SHP77 (cell line): ENCODE measurements at regions not wholly inside any gene's neighbourhood (a gene's known extent, or its start where the extent isn't known, plus 50 kb on each side); places are given as distances from the start of the nearest gene placed in this dataset.
"Not testable (repeated sequence)": the region's sequence is repeated elsewhere in the genome, so short reads cannot be mapped to it uniquely, and the experiment has no call there.

Source experiments
- DNase-seq, 2 experiments: peaks; one replicate each; lab custom pipeline; 2025; lab: John Stamatoyannopoulos, UW

DNA sequence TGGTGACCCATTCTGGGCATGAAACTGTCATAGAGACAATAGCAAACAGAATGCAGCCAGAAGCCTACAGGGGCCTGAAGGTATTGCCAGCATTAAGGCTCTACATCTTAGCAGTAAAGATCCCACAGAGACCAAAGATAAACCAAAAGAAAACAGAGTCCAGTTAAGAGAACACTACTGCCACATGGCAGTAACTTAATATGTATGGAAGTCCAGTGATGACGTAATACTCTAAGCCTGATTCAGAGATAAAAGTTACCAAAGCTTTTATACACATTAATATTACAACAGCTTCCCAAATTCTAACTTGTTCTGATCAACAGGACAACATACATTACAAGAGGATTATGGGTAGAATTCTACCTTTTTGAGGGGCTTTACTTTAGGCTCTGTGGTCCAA is 371.5 kb downstream of the PRELID2 start:
- DNase-seq: no peak

DNA sequence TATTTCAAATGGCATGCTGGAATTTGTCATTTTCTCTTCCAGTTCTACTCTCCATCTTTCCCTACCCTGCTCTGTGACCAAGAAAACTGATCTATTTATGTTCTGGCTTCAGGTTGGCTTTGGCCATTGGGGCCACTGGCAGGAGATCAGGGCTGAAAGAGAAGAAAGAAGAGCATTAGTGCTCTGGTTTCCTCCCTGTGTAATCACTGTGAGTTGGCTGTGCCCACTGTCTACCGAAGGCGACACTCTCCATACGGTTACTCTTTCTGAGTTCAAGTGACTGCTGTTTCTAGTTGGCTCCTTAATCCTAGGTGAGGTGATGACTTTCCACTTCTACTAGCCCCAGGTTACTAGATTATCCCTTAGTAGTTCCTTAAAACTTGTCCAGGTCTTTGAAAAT is 372.6 kb downstream of the PRELID2 start:
- DNase-seq: no peak

DNA sequence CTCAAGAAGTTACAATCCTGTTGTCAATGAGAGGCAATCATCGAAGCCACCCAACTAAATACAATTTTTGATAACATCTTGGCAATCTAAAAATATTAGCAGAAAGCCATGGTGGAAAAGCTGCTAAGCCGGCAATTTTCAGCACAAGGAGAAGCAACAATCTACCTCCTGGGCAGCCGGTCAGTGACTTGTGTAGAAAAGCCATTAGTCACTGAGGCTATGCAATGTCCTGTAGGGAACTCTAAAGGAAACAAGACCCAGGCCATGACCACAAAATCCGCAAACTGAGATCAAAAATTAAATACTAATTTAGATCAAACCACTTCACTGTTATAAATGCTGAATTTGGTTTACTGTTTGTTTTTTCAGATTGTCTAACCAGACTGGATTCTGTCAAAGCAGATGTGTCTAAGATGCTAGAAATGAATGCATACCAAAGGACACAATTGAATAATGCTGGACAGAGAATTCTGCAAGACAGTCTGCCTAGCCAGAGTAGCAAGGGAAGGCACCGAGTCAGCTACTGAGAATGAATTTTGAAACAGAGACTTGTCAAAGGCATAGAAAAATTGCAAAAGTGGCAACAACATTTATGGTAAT is 384.8 kb downstream of the PRELID2 start:
- no peak for DNase-seq

DNA sequence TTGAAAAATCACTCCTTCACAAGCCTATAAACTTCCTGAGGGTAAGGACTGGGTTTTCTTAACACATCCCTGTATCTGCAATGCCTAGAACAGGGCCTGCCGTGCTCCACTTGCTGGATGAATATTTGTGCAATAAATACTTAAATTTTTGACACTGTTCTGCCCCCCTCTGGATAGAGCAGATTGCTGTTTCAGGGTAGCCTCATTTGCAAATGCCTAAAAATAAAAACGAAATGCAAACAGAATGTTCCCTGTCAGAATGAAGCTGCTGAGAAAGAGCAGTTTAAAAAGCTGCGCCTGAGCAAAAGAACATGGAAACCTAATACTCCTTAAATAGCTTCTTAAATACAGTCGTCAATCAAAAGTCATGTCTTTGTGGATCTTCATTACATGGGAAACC is 385.3 kb downstream of the PRELID2 start:
- no peak for DNase-seq

DNA sequence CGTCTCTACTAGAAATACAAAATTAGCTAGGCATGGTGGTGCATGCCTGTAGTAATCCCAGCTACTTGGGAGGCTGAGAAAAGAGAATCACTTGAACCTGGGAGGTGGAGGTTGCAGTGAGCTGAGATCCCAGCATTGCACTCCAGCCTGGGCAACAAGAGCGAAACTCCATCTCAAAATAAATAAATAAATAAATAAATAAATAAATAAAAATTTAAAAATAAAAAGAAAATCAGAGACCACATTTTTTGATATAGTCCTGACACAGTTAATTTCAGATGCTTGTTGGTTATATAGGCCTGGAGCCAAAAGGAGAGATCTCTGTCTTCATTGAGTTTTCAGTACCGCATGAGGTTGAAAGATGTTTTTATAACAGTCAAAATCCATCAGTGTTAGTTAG is 388.3 kb downstream of the PRELID2 start:
- DNase-seq: not testable (repeated sequence)

DNA sequence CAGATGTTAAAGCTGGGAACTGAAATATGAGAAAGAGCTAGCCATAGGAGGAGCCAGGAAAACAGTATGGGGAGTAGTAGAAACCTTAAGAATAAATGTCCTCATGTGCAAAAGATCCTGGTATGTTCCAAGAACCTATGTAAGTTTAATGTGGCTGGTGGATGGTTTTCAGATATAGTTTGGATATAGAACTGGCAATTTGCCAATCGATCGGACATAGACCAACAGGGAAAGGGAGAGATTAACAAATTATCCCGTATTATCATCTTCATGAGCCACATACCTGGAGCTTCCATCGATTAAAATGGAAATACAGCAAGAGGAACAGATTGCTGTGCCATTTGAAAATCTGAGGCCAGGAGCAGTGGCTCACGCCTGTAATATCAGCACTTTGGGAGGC is 388.7 kb downstream of the PRELID2 start:
- DNase-seq: no peak

DNA sequence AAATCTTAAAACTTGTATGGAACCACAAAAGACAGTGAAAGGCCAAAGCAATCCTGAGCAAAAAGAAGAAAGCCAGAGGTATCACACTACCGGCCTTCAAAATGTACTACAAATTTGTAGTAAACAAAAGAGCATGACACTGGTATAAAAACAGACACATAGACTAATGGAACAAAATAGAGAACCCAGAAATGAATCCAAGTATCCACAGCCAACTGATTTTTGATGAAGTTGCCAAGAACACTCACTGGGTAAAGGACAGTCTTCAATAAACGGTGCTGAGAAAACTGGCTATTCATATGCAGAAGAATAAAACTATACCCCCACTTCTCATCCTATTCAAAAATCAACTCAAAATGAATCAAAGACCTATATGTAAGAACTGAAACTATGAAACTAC is 390.1 kb downstream of the PRELID2 start:
- no peak for DNase-seq

DNA sequence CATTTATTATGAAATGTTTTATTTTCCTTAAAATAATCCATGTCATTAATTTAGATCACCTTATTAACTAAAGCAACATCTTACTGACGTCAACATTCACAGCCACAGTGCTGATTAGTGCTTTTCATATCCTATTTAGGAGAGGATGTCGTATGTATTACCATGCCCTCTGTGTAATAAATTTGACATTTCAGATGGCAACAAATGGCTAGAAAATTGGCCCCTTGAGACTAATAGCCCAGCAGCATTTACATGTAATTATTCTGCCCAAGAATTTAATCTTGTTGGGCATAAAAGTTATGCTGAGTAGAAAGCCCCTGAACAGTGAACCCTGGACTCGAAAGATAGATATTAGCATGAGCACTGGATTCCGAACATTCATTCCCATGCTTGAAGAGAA is 391.2 kb downstream of the PRELID2 start:
- no peak for DNase-seq

DNA sequence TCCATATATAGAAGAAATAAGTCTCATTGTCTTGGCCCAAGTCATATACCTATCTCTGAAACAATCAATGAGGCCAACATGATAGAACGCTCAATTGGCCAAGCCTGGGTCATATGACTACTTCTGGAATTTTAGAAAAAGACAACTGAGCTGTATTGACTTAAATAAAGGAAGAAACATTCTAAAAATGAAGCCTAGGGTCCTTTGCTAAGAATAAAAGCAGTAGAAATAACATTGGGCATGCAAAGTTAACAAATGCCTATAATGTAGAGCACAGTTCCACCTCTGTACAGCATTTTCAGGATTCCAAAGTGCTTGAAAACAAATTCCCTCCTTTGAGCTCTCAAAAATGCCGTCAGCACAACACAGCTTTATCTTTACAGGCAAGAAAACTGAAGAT is 391.8 kb downstream of the PRELID2 start:
- DNase-seq: no peak

DNA sequence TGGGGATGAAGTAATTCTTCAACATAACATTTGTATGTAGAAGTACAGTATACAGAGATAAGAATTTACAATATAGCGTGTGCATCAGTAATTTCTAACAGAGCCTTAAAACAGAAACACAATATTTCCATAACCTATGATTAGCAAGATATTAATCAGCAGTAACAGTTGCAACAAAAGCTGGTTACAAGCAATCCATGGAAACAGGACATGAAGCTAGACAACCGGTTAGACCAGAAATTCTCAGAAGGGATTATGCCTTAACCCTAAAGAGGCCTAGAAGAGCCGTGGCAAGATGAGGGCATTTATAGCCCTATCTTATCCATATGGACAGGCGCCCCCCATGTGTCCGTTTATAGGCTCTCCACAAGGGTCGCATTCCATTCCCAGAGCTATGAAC is 392.5 kb downstream of the PRELID2 start:
- DNase-seq: not testable (repeated sequence)

DNA sequence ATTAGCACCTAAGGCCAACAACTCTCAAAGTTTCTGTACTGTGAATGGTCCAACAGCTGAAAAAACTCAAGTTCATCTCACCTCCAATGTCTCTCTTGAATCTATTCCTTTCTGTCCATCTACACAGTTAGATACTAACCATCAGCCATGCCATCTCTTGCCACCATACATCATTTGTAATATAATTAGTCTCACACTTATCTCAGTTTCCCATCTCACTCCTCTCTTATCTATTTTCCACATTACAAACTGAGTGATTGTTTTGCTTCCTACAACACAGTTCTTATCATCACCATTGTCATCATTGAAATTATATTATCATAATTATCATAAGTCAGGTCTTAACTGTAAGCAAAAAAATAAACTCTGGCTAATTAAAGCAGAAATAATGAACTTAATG is 393.9 kb downstream of the PRELID2 start:
- DNase-seq: no peak

DNA sequence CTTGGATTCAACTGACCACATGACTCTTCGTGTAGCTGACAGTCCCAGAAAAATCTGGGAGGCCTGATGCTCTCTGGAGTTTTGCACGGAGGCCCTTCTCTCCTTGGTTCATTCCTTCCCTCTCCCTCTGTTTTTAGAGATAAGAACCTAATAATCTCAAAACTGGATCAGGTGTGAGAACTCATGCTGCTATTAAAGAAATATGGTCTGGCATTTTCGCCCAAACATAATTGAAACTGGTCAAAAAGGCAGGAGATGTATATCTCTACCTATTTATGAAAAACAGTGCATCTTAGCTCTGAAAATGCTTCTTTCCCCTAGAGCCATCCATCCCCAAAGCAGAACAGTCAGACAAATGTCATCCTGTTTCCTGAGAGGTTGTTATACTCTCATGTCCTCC is 397.5 kb downstream of the PRELID2 start:
- DNase-seq: no peak

DNA sequence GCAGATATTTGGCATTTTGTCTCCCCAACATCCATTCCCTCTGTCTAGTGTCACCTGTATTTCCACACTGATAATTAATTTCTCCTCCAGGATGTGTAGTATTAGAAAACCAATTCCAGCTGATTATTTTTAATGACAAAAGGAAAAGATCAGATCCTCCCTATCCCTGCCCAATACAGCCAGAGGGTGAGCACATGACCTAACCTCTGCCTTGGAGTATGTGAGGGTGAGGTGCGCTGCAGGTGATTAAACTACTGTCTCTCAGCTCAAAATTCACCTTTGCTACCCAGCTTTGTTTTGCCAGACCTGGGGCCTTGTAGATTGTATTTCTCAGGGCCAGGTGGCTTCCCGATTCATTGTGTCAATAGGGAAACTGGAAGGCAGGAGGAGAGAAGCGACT is 402.1 kb downstream of the PRELID2 start:
- DNase-seq: no peak

DNA sequence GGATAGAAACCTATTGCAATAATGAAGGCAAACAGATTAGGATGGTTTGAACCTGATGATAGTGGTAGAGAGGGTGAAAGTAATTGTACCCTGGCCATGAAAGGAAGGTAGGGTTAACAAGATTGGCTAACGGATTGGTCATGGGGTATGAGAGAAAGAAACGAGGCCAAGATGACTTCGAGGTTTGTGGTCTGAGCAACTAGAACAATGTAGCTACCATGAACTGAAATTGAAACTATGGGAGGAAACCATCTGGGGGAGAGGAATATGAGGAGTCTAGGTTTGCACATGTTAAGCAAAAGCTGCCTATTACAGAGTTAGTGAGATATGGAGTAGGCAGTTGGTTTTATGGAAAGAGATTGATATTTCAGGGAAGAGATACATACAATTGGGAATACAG is 406.0 kb downstream of the PRELID2 start:
- DNase-seq: no peak

DNA sequence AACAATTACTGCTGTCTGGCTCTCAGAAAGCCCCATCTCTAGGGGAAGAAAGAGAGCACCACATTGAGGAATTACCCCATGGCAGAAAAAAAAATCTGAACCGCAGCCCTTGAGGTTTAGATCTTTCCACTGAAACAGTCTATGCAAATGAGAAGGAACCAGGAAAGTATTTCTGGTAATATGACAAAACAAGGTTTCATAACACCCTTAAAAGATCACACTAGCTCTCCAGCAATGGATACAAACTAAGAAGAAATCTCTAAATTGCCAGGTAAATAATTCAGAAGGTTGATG is 427.1 kb downstream of the PRELID2 start:
- DNase-seq: no peak

DNA sequence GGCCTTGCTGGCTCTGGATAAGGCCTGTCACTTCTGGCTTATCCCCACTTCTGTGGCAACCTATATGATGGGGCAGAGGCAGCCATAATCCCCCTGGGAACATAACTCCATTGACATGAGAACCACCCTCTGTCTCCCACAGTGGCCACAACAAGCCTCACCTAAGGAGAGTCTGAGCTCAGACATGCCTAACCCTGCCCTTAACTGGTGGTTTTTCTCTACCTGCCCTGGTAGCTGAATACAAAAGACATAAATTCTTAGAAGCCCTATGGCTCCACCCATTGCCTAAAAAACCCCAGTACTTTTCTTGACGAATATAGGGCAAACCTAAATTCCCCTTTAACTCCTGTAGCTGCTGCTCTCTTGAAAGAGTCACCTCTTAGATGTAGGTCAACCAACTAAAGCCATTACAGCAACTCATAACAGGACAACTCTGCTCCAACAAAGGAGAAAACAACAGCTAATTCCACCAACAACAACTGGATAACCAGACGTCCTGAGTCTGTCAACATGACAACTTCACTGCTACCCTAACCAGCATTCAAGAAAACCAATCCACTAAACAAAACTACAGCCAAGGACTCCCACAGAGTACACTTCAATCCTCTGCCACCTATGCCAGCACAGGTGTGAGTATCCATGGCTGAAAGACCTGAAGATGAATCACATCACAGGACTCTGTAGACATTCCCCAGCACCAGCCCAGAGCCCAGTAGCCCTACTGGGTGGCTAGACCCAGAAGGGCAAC is 427.7 kb downstream of the PRELID2 start:
- DNase-seq: no peak

DNA sequence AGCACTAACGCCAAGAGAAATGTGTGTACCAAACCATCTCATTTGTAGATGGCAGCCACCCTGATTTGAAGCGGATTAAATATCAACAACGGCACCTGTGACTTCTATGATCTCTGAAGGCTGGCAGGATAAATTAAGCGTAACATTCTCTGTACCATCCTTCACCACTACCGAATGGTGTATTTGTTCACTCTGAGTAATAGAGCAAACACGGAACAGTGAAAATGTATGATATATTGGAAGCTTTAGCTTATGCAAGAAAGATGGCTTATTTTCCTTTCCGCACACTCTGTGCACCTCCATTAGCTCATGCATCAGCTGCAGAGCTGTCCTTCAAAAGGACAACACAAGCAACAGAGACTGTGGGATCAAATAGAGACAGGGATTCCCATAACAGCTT is 431.1 kb downstream of the PRELID2 start:
- DNase-seq: no peak

DNA sequence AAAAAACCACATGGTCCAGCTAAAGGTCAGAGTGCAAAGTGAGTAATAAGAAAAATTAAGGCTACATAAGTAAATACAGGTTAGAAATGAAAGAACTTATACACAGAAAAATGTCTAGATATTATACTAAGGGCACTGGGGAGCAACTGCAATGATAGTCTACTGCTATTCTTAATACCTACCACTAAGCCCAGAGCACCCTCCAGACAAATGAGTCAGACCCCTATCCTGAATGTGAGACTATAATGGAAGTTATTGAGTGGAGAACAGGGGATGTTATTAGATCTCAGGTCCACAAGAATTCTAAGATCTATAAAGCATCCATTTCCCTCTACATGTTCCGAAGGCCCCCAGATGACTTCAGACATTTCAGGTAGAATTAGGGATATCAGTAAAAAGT is 438.3 kb downstream of the PRELID2 start:
- no peak for DNase-seq

DNA sequence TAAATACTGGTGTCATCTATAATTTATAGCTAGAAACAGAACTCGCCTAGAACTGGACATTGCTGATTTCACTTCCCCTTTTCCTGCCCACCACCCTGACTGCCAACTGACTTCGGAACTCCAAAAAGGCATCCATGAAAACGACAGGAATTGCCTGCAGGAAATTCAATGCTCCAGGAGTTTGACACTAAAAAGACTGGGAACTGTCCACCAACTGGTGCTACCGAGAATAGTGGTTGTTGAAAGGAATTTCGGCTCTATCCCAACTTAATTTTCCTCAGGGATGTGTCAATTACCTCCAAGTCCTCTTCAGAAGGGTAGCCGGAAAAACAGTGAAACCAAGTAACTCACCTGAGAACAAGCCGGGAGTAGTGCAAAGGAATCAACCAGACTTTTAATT is 440.0 kb downstream of the PRELID2 start:
- not testable (repeated sequence) for DNase-seq

DNA sequence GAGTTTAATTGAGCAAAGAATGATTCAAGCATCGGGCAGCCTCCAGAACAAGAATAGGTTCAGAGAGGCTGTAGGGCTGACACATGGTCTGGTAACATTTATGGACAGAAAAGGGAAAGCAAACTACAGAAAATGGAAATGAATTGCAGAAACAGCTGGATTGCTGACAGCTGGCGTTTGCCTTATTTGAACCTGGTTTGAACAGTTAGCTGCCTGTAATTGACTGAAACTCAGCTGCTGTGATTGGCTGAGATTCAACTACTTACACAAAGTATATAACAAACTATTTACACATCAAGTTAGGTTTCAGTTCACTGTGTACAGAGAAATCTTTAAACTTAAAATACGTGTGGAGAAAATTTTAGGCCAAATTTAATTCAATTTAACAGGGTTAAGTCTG is 441.7 kb downstream of the PRELID2 start:
- DNase-seq: no peak

DNA sequence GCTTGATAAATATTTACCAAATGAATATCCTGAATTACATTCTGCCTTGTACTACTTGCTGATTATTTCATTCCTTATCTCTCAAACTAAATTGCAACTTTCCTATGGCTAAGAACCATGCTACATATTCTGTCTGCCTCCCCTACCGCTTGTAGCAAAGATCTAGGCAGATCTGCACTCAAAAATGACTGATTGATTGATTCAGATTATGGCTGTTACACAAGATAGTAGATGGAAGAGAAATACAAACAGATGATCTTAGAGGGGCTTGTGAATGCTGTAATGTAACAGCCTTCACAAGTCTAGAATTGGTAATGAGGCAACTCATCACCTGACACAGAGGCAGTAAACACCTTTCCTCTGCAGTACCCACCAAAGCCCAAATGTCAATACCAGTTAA is 446.1 kb downstream of the PRELID2 start:
- DNase-seq: no peak

DNA sequence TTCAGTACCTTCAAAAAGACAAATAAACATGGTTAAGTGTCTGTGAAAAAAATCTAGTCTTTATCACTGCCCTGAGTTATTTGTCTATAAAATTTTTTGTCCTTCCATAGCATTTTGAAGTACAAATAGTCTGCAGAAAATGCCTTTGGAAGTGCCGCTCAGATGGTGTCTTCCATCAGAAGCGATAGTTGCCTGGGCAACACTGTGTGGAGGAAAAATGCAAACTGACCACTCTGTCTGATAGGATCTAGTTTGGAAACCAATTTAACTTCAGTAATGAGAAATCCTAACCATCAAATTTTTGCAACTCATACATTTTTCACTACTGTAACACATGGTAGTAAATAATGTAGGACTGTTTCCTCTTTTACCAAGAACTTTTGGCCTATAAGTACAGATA is 449.9 kb downstream of the PRELID2 start:
- no peak for DNase-seq

DNA sequence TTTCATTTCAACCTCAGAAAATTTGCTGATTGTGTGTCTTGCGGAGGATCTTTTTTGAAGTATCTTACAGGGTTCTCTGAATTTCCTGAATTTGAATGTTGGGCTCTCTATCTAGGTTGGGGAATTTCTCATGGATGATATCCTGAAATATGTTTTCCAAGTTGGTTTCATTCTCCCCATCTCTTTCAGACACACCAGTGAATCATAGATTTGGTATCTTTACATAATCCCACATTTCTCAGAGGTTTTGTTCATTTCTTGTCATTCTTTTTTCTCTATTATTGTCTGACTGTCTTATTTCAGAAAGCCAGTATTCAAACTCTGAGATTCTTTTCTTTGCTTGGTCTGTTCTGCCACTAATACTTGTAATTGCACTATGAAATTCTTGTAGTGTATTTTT is 456.9 kb downstream of the PRELID2 start:
- no peak for DNase-seq

DNA sequence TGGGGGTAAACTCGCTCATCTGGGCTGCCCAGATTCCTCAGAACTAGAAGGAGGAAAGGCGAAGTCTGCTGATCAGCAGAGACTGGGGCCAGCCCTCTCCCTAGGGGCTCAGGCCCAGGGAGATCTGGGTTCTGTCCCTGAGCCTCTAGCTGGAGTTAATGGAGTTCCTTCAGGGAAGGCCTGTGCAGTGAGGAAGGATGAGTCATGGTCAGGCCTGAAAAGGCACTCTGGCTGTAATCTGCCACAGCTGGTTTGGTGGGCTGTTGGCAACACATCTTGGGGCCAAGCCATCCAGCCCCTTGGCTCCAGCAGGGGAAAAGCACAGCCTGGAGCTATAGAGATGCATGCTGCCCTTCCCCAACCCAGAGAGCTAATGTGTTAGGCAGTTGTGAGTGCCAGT is 459.6 kb downstream of the PRELID2 start:
- no peak for DNase-seq
